Neutrophil (primary cell): ENCODE measurements at regions not wholly inside any gene's neighbourhood (a gene's known extent, or its start where the extent isn't known, plus 50 kb on each side); places are given as distances from the start of the nearest gene placed in this dataset.
"Not testable (repeated sequence)": the region's sequence is repeated elsewhere in the genome, so short reads cannot be mapped to it uniquely, and the experiment has no call there.

ENCODE experiments used
- H3K27ac ChIP-seq: fragments of 200-600 bp; sonication (generic); 2 replicates; pipeline ENCODE4 v1.5.1; 2016; ENCODE audit warnings: mild to moderate bottlenecking, moderate library complexity
- H3K27me3 ChIP-seq: fragments of 200-600 bp; sonication (generic); 2 replicates; pipeline ENCODE4 v1.6.0; 2016; ENCODE audit warnings: mild to moderate bottlenecking
- H3K36me3 ChIP-seq: fragments of 200-600 bp; sonication (generic); 2 replicates; pipeline ENCODE4 v1.5.1; 2017
- H3K4me1 ChIP-seq, 2 experiments: fragments of 200-600 bp in 1 of 2; sonication (generic) in 1 of 2; 1 replicate in 1 of 2; 2 replicates in 1 of 2; pipeline versions ENCODE4 v1.5.1 to v1.6.1; 2013 to 2016; ENCODE audit warnings: low read depth in 1 of 2, low read length in 1 of 2, mild to moderate bottlenecking in 1 of 2, moderate library complexity in 1 of 2; ENCODE audit not compliant: control insufficient read depth in 1 of 2, insufficient read depth in 1 of 2
- H3K4me3 ChIP-seq, 2 experiments: fragments of 200-600 bp in 1 of 2; sonication (generic) in 1 of 2; 1 replicate in 1 of 2; 2 replicates in 1 of 2; pipeline ENCODE4 v1.5.1; 2013 to 2016; ENCODE audit warnings: low read depth in 1 of 2, low read length in 1 of 2, mild to moderate bottlenecking in 1 of 2, moderate library complexity in 1 of 2
- H3K9me3 ChIP-seq: fragments of 200-600 bp; sonication (generic); 2 replicates; pipeline ENCODE4 v1.5.1; 2016
- TF ChIP-seq, protein P1 (sequence below): fragments of 200-600 bp; sonication (generic); IDR thresholded peaks from 2 replicates; pipeline ENCODE4 v1.5.1; 2016; ENCODE audit warnings: antibody characterized with exemption

- TF ChIP-seq, protein P1, sequence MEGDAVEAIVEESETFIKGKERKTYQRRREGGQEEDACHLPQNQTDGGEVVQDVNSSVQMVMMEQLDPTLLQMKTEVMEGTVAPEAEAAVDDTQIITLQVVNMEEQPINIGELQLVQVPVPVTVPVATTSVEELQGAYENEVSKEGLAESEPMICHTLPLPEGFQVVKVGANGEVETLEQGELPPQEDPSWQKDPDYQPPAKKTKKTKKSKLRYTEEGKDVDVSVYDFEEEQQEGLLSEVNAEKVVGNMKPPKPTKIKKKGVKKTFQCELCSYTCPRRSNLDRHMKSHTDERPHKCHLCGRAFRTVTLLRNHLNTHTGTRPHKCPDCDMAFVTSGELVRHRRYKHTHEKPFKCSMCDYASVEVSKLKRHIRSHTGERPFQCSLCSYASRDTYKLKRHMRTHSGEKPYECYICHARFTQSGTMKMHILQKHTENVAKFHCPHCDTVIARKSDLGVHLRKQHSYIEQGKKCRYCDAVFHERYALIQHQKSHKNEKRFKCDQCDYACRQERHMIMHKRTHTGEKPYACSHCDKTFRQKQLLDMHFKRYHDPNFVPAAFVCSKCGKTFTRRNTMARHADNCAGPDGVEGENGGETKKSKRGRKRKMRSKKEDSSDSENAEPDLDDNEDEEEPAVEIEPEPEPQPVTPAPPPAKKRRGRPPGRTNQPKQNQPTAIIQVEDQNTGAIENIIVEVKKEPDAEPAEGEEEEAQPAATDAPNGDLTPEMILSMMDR: no peak
- no peaks in the 10 kb centered on the region for H3K4me1 ChIP-seq
- no peak overlapping the region for H3K4me3 ChIP-seq
- no peaks in the 10 kb centered on the region for H3K27me3 ChIP-seq
- no peak overlapping the region for H3K27ac ChIP-seq
- no peaks in the 10 kb centered on the region for H3K36me3 ChIP-seq
- H3K9me3 ChIP-seq: no peaks in the 10 kb centered on the region
Measured at GRCh38 chr6:50404643-50405042, 308.7 kb upstream of the TFAP2D start.

DNA sequence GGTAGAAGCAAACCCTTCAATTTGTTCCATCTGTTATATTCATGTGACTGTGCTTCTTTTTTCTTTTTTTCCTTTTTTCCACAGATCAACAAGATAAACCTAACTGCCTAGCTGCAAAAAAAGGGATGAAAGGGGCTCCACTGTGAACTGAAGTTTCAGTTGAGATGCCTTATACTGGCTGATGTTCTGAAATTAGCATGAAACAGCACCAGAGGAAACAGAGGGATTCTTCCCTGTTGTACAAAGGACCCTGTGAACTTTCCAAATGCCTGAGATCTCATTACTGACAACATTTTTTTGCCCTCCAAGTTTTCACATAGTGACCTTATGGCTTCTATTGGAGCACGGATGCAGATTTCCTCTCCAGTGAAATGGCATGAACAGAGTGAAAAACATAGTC lies 302.7 kb upstream of the TFAP2D start:
- no peaks in the 10 kb centered on the region for H3K36me3 ChIP-seq
- H3K27me3 ChIP-seq: no peaks in the 10 kb centered on the region
- TF ChIP-seq, protein P1: no peak
- no peak overlapping the region for H3K4me3 ChIP-seq
- H3K9me3 ChIP-seq: no peaks in the 10 kb centered on the region
- H3K4me1 ChIP-seq: no peaks in the 10 kb centered on the region
- no peak overlapping the region for H3K27ac ChIP-seq

- not testable (repeated sequence) for H3K36me3 ChIP-seq, H3K27ac ChIP-seq, H3K4me1 ChIP-seq, H3K9me3 ChIP-seq, H3K4me3 ChIP-seq, H3K27me3 ChIP-seq
Measured at GRCh38 chr6:50421041-50421440, 292.3 kb upstream of the TFAP2D start.

DNA sequence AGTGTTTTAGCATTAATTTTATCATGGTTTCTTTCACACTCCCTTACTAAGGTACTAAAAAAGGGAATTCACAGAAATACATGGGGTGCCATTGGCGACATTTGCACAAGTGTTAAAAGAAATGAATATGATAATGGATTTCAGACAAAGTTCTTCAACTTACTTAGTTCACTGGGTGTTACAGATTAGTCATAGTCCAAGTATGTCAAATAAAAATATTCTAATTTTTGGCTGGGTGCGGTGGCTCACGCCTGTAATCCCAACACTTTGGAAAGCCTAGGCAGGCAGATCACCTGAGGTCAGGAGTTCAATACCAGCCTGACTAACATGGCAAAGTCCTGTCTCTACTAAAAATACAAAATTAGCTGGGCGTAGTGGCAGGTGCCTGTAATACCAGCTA lies 286.1 kb upstream of the TFAP2D start:
- Histone ChIP-seq H3K4me1 (no peaks in the 10 kb centered on the region), H3K27me3 (no peaks in the 10 kb centered on the region), H3K27ac (no peak overlapping the region), H3K36me3 (no peaks in the 10 kb centered on the region), H3K9me3 (no peaks in the 10 kb centered on the region), H3K4me3 (no peak overlapping the region)
- TF ChIP-seq, protein P1: no peak

DNA sequence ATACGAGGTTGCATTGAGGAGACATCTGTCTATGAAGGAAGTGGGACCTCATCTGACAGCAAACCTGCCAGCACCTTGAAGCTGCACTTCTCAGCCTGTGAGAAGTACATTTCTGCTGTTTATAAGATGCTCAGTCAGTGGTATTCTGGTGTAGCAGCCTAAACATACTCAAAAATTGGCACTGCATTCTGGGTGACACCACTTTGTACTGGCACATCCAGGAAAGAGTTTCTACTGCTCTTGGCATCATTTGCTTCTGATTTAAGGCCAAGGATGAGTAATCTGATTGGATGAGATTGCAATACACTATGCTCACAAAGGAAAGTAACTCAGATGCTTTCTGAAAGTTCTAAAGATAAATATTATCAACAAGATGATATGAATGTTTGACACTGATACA lies 275.4 kb upstream of the TFAP2D start:
- H3K4me1 ChIP-seq: no peaks in the 10 kb centered on the region
- no peaks in the 10 kb centered on the region for H3K36me3 ChIP-seq
- TF ChIP-seq, protein P1: no peak
- no peaks in the 10 kb centered on the region for H3K27me3 ChIP-seq
- no peaks in the 10 kb centered on the region for H3K9me3 ChIP-seq
- no peak overlapping the region for H3K4me3 ChIP-seq
- no peak overlapping the region for H3K27ac ChIP-seq

- no peak overlapping the region for H3K4me3 ChIP-seq
- H3K36me3 ChIP-seq: no peaks in the 10 kb centered on the region
- H3K27ac ChIP-seq: no peak overlapping the region
- no peaks in the 10 kb centered on the region for H3K9me3 ChIP-seq
- no peaks in the 10 kb centered on the region for H3K4me1 ChIP-seq
- TF ChIP-seq, protein P1: no peak
- H3K27me3 ChIP-seq: no peaks in the 10 kb centered on the region
Measured at GRCh38 chr6:50442531-50443040, 270.7 kb upstream of the TFAP2D start.
